Mammary epithelial cell (primary cell): ENCODE measurements at regions not wholly inside any gene's neighbourhood (a gene's known extent, or its start where the extent isn't known, plus 50 kb on each side); places are given as distances from the start of the nearest gene placed in this dataset.

Experiments used
- CTCF ChIP-seq, 2 donors: IDR thresholded peaks in 1 of 2; conservative IDR thresholded peaks in 1 of 2; 2 replicates each; pipeline ENCODE4 v1.5.1; 2011 to 2012; ENCODE audit warnings: inconsistent platforms in 2 of 2, low read length in 2 of 2, mild to moderate bottlenecking in 2 of 2, control low read depth in 1 of 2, low read depth in 1 of 2; ENCODE audit not compliant: insufficient read depth in 1 of 2; ENCODE audit errors: extremely low read depth in 1 of 2
- EZH2 ChIP-seq: IDR thresholded peaks from 2 replicates; pipeline ENCODE4 v1.6.1; 2012; ENCODE audit warnings: low read length, inconsistent platforms, borderline replicate concordance

GRCh38 chr1:82287556-82287955 is 486.8 kb downstream of the ADGRL2 start:
- TF ChIP-seq EZH2 (no peak), CTCF (conservative IDR thresholded peaks at IDR 0.05 in 1 of 2, IDR thresholded peaks at IDR 0.05 in 1 of 2; ENCODE audit: extremely low read depth in 1 of 2, insufficient read depth in 1 of 2, low read depth in 1 of 2, low read length in 2 of 2) (no peak)
